ENCODE measurements at regions not wholly inside any gene's neighbourhood (a gene's known extent, or its start where the extent isn't known, plus 50 kb on each side); places are given as distances from the start of the nearest gene placed in this dataset.
"Not testable (repeated sequence)": the region's sequence is repeated elsewhere in the genome, so short reads cannot be mapped to it uniquely, and the experiment has no call there.

DNA sequence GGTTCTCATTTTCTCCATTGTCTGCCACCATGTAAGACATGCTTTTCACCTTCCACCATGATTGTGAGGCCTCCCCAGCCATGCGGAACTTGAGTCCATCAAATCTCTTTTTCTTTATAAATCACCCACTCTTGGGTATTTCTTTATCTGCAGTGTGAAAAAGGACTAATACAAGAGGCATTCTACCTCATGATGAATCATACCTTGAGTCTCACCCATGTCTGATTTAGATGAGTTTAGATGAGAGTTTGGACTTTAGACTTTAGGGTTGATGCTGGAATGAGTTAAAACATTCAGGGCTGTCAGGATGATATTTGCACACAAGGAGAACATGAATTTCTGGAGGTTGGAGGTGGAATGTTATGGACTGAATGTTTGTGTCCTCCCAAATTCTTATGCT is 545.6 kb downstream of the C6orf118 start:
- Histone ChIP-seq H3K27me3 (ENCODE audit: insufficient read depth, low read length) (no peaks in the 10 kb centered on the region), H3K9me3 (ENCODE audit: low read length) (peaks cover 5% of the 10 kb centered on the region)

DNA sequence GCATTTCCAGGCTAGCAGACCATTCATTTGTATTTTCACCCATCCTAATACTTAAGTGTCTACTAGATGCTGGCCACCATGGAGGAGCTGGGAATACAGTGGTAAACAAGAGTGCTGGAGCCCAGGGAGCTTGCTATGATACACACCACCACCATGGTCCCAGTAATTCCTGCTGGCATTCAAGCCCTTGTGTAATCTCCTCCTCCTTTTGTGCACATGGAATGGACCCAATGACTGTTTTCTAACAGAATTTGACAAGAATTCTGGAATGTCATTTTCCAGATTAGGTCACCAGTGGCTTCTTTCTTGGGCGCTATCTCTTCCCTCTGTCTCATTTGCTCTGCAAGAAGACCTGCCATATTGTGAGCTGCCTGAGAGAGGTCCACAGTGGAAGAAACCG is 552.0 kb downstream of the C6orf118 start:
- Histone ChIP-seq H3K4me3 (ENCODE audit: low read length) (no peak overlapping the region), H3K9me3 (ENCODE audit: low read length) (peaks cover 2% of the 10 kb centered on the region), H3K27me3 (ENCODE audit: insufficient read depth, low read length) (no peaks in the 10 kb centered on the region), H3K36me3 (ENCODE audit: insufficient read depth, low read length) (no peaks in the 10 kb centered on the region), H2AFZ (ENCODE audit: low read depth, low read length) (no peak overlapping the region), H3K4me1 (ENCODE audit: insufficient read depth, low read length) (peaks cover 20% of the 10 kb centered on the region)

More for the DNA sequence above, 545.6 kb downstream of the C6orf118 start:
- H3K4me3 ChIP-seq (ENCODE audit: low read length): no peak overlapping the region
- no peak overlapping the region for H2AFZ ChIP-seq (ENCODE audit: low read depth, low read length)
- H3K4me1 ChIP-seq (ENCODE audit: insufficient read depth, low read length): peaks cover 7% of the 10 kb centered on the region
- H3K36me3 ChIP-seq (ENCODE audit: insufficient read depth, low read length): no peaks in the 10 kb centered on the region

DNA sequence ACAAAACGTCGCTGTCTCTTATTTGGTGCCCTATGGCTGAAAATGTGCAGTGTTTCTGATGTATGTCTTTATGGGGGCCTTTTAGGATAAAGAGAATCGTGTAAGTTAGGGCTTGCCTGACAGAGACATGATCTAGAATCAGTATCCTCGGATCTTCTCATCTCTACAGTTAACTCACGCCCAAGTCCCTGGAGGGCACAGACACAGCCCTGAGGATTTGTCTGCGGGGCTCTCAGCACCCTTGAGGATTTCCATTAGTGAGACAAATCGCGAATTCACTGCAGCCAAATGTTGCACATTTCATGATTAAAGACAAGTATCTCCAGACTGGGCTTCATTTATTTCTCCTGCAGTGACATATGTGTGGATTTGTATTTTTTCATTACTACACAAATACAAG is 552.7 kb downstream of the C6orf118 start:
- no peaks in the 10 kb centered on the region for H3K36me3 ChIP-seq (ENCODE audit: insufficient read depth, low read length)
- H3K9me3 ChIP-seq (ENCODE audit: low read length): peaks cover 2% of the 10 kb centered on the region
- H2AFZ ChIP-seq (ENCODE audit: low read depth, low read length): peak overlapping the region; percentile 46

DNA sequence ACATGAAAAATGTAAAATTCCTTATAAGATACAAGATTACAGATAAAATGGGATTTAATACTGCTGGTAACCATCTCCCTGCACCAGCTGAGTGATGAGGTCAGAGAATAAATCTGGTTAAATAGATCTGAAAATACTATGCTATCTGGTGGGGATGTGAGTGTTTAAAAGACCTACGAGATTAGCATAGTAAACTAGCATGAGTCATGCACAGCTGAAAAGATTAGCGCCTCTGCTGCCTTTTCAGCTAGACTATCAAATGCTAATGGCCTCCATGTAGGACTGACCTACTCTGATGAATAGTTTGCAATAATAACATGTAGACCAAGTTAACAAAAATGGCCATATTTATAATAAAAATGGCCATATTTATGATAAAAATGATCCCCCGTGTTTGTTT is 553.3 kb downstream of the C6orf118 start:
- H3K9me3 ChIP-seq (ENCODE audit: low read length): peaks cover 2% of the 10 kb centered on the region
- no peaks in the 10 kb centered on the region for H3K27me3 ChIP-seq (ENCODE audit: insufficient read depth, low read length)
- H3K4me1 ChIP-seq (ENCODE audit: insufficient read depth, low read length): peaks cover 14% of the 10 kb centered on the region
- H3K36me3 ChIP-seq (ENCODE audit: insufficient read depth, low read length): no peaks in the 10 kb centered on the region
- no peak overlapping the region for H2AFZ ChIP-seq (ENCODE audit: low read depth, low read length)
- no peak overlapping the region for H3K4me3 ChIP-seq (ENCODE audit: low read length)

More for the DNA sequence above, 552.7 kb downstream of the C6orf118 start:
- Histone ChIP-seq H3K4me3 (ENCODE audit: low read length) (no peak overlapping the region), H3K4me1 (ENCODE audit: insufficient read depth, low read length) (peaks cover 15% of the 10 kb centered on the region), H3K27me3 (ENCODE audit: insufficient read depth, low read length) (no peaks in the 10 kb centered on the region)

DNA sequence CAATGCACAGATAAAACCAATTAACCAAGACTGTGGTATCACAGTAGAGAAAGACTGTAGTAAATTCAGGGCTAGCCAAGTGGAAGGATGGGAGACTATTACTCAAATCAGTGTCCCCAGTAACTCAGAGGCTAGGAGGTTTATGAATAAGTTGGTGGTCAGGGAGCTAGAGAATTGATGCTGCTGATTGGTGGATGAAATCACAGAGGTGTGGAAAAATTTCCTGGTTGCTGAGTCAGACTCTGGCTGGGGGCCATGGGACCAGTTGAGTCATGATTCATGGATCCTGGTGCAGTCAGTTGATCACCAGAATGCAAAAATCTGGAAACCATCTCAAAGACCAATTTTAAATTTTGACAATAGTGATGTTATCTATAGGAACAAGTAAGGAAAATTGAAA is 555.9 kb downstream of the C6orf118 start:
- no peak overlapping the region for H3K4me3 ChIP-seq (ENCODE audit: low read length)
- H3K27me3 ChIP-seq (ENCODE audit: insufficient read depth, low read length): no peaks in the 10 kb centered on the region
- H3K36me3 ChIP-seq (ENCODE audit: insufficient read depth, low read length): no peaks in the 10 kb centered on the region
- peaks cover 14% of the 10 kb centered on the region for H3K4me1 ChIP-seq (ENCODE audit: insufficient read depth, low read length)
- H2AFZ ChIP-seq (ENCODE audit: low read depth, low read length): no peak overlapping the region
- no peaks in the 10 kb centered on the region for H3K9me3 ChIP-seq (ENCODE audit: low read length)

DNA sequence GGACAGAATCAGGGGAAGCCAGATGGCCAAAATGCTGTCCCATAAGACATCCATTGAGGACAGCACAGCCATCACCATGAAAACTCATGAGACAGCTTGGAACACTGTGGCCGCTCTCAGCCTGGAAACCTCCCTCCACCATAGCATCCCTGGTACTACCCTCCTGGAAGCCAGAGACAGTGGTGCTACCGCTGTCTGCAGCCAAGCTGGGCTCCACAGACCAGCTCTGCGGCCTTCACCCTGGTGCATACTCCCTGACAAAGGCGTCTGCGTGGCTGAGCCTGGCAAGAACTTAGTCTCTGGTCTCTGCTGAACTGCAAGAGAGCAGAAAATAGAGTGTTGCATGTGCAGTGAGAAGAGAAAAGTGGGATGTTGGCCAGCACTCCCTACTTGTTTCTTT is 558.0 kb downstream of the C6orf118 start:
- Histone ChIP-seq H3K4me3 (ENCODE audit: low read length) (no peak overlapping the region), H3K36me3 (ENCODE audit: insufficient read depth, low read length) (no peaks in the 10 kb centered on the region), H2AFZ (ENCODE audit: low read depth, low read length) (no peak overlapping the region), H3K4me1 (ENCODE audit: insufficient read depth, low read length) (peaks cover 8% of the 10 kb centered on the region), H3K9me3 (ENCODE audit: low read length) (peaks cover 3% of the 10 kb centered on the region), H3K27me3 (ENCODE audit: insufficient read depth, low read length) (no peaks in the 10 kb centered on the region)

DNA sequence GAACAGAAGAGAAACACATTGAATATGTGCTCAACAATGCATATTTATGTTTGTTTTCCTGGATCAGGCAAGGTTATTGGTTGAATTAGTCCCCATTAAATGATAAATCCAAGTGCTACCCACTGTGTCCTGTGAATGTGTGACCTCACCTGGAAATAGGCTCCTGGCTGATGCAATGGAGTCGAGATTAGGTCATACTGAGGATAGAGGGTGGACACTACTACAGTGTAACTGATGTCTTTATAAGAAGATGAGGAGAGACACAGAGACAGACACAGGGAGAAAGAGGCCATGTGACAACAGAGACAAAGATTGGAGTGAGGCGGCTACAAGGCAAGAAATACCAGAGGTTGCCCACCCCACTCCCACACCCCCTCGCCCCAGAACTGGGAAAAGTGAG is 559.3 kb downstream of the C6orf118 start:
- Histone ChIP-seq H3K9me3 (ENCODE audit: low read length) (peaks cover 3% of the 10 kb centered on the region), H3K4me1 (ENCODE audit: insufficient read depth, low read length) (no peaks in the 10 kb centered on the region), H3K27me3 (ENCODE audit: insufficient read depth, low read length) (no peaks in the 10 kb centered on the region), H3K4me3 (ENCODE audit: low read length) (no peak overlapping the region), H3K36me3 (ENCODE audit: insufficient read depth, low read length) (no peaks in the 10 kb centered on the region), H2AFZ (ENCODE audit: low read depth, low read length) (peak overlapping the region; percentile 40)

DNA sequence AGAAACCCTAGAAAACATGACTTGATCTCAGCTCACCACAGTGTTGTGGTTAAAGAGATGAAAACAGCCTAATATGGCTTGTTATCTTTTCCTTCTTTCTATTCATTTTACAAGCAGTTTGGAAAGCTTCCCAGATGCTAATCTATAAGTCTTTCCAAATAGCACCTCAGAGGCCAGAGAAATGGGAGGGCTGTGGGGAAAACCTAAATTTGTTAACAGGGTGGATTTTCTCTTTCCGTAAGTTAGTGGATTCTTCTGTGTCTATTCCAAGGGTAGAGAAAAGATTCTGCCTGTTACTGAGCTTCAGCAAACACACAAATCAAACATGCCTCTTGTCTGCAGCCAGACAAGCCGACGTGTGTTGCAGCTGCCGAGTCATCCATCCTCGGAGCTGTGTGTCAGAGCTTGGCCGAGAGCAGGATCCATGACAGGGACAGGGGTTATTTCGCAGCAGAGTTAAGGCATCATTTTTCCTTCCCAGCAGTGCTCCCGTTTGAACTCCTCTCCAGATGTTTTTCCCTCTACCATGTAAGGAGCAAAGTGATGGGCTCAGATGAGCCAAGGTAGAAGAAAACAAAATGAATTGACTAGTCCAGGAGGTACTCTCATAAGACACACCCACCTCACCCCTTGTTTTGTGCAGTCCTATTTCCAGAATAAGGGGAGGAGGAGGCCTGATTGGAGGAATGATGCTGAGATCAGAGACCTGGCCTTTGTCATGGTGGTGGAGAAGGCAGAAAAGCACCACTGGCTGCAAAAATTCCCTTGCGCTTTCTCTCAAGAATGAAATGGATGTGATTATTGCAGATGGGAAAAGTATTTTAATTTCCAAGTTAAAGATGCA is 560.0 kb downstream of the C6orf118 start:
- Histone ChIP-seq H3K4me3 (ENCODE audit: low read length) (no peak overlapping the region), H3K4me1 (ENCODE audit: insufficient read depth, low read length) (peaks cover 1% of the 10 kb centered on the region), H3K36me3 (ENCODE audit: insufficient read depth, low read length) (no peaks in the 10 kb centered on the region), H2AFZ (ENCODE audit: low read depth, low read length) (peak overlapping the region; percentile 40), H3K27me3 (ENCODE audit: insufficient read depth, low read length) (no peaks in the 10 kb centered on the region), H3K9me3 (ENCODE audit: low read length) (peaks cover 3% of the 10 kb centered on the region)

DNA sequence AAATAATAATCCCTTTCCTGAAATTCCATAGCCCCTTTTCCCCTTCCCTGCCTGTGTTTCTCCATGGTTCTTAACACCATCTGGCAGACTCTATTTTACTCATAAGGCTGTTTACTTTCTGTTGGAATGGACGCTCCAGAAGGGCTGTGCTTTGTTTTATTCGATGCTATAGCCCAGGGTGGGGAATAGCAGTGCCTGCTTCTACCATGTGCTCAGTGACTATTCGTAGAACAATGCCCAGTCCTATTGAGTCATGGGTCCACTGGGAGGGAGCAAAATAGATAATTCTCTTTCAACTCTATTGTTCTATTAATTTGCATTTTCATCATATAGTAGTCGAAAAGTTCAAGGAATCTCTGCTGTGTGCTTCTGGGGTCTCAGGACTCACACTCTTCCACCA is 565.1 kb downstream of the C6orf118 start:
- H2AFZ ChIP-seq (ENCODE audit: low read depth, low read length): no peak overlapping the region
- no peaks in the 10 kb centered on the region for H3K27me3 ChIP-seq (ENCODE audit: insufficient read depth, low read length)
- H3K36me3 ChIP-seq (ENCODE audit: insufficient read depth, low read length): no peaks in the 10 kb centered on the region
- peaks cover 3% of the 10 kb centered on the region for H3K9me3 ChIP-seq (ENCODE audit: low read length)
- peaks cover 4% of the 10 kb centered on the region for H3K4me1 ChIP-seq (ENCODE audit: insufficient read depth, low read length)
- H3K4me3 ChIP-seq (ENCODE audit: low read length): no peak overlapping the region

DNA sequence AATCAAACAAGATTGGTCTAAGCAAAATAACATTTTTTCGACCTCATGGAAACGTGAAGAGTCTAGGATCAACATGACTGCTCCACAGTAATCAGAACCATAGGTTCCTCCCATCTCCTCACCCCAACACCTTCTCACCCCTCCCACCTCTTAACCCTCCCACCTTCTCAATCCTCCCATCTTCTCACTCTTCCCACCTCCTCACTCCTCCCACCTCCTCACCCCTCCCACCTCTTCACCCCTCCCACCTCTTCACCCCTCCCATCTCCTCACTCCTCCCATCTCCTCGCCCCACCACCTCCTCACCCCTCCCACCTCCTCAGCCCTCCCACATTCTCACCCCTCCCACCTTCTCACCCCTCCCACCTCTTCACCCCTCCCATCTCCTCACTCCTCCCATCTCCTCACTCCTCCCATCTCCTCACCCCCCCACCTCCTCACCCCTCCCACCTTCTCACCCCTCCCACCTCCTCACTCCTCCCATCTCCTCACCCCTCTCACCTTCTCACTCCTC is 567.4 kb downstream of the C6orf118 start:
- Histone ChIP-seq H3K9me3 (ENCODE audit: low read length) (peaks cover 6% of the 10 kb centered on the region), H2AFZ (ENCODE audit: low read depth, low read length) (no peak overlapping the region), H3K4me3 (ENCODE audit: low read length) (no peak overlapping the region), H3K36me3 (ENCODE audit: insufficient read depth, low read length) (no peaks in the 10 kb centered on the region), H3K27me3 (ENCODE audit: insufficient read depth, low read length) (no peaks in the 10 kb centered on the region), H3K4me1 (ENCODE audit: insufficient read depth, low read length) (peaks cover 4% of the 10 kb centered on the region)

DNA sequence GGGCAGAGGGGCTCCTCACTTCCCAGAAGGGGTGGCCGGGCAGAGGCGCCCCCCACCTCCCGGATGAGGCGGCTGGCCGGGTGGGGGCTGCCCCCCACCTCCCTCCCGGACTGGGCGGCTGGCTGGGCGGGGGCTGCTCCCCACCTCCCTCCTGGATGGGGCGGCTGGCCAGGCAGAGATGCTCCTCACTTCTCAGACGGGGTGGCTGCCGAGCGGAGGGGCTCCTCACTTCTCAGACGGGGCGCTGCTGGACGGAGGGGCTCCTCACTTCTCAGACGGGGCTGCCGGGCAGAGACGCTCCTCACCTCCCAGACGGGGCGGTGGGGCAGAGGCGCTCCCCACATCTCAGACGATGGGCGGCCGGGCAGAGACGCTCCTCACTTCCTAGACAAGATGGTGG is 573.3 kb downstream of the C6orf118 start:
- not testable (repeated sequence) for H3K4me3 ChIP-seq (ENCODE audit: low read length); H3K4me1 ChIP-seq (ENCODE audit: insufficient read depth, low read length); H3K27me3 ChIP-seq (ENCODE audit: insufficient read depth, low read length); H3K9me3 ChIP-seq (ENCODE audit: low read length); H2AFZ ChIP-seq (ENCODE audit: low read depth, low read length); H3K36me3 ChIP-seq (ENCODE audit: insufficient read depth, low read length)

DNA sequence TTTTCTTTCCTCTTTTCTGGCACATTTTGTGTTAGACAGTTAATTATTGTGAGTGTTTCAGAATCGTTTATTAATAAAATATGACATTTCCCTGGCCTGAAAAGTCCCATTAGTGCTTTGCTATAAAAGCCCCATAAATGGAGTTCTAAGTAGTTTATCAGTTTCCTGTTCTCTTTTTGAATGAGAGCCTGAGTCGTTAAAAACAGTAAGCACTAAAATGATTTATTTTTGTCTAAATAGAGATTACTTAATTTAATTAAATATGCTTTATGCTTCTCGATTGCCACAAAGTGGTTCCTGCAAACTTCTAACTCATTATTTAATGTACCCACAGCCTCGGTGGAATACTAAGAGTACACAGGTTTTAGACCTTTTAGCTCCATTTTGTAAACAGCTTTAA is 577.9 kb downstream of the C6orf118 start:
- no peaks in the 10 kb centered on the region for H3K36me3 ChIP-seq (ENCODE audit: insufficient read depth, low read length)
- no peak overlapping the region for H2AFZ ChIP-seq (ENCODE audit: low read depth, low read length)
- H3K9me3 ChIP-seq (ENCODE audit: low read length): no peaks in the 10 kb centered on the region
- H3K27me3 ChIP-seq (ENCODE audit: insufficient read depth, low read length): no peaks in the 10 kb centered on the region
- H3K4me1 ChIP-seq (ENCODE audit: insufficient read depth, low read length): no peaks in the 10 kb centered on the region
- no peak overlapping the region for H3K4me3 ChIP-seq (ENCODE audit: low read length)

DNA sequence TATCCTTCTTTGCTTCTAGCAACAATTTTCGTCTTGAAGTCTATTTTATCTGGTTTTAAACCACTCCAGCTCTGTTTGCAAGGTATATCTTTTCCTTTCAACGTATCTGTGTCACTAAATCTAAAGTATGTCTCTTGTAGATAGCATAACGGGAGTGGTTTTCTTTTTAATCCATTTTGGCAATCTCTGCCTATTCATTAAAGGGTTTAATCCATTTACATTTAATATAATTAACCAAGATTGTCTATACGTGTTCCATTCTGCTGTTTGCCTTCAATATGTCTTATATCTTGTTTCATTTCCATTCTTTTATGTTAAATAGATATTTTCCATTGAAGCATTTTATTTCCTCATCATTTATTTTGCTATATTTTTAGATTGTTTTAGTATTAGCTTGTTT is 587.9 kb downstream of the C6orf118 start:
- no peak overlapping the region for H2AFZ ChIP-seq (ENCODE audit: low read depth, low read length)
- H3K27me3 ChIP-seq (ENCODE audit: insufficient read depth, low read length): no peaks in the 10 kb centered on the region
- H3K4me3 ChIP-seq (ENCODE audit: low read length): no peak overlapping the region
- H3K4me1 ChIP-seq (ENCODE audit: insufficient read depth, low read length): no peaks in the 10 kb centered on the region
- no peaks in the 10 kb centered on the region for H3K9me3 ChIP-seq (ENCODE audit: low read length)
- no peaks in the 10 kb centered on the region for H3K36me3 ChIP-seq (ENCODE audit: insufficient read depth, low read length)

DNA sequence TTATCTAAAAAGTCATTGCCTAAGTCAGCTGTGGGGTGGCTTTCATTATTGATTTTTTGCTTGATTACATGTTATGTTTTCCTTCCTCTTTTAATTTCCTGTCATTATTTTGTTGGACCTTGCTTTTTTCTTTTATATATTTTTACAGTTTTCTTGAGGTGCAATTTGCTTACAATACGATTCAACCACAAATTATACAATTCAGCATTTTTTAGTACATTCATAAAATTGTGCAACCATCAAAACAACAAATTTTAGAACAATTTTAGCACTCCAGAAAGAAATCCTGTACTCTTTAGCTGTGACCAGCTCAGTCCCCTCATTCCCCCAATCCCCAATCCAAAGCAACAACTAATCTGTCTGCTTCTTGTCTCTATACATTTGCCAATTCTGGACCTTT is 608.9 kb downstream of the C6orf118 start:
- Histone ChIP-seq H3K4me1 (ENCODE audit: insufficient read depth, low read length) (peaks cover 8% of the 10 kb centered on the region), H3K9me3 (ENCODE audit: low read length) (no peaks in the 10 kb centered on the region), H3K36me3 (ENCODE audit: insufficient read depth, low read length) (no peaks in the 10 kb centered on the region), H3K4me3 (ENCODE audit: low read length) (no peak overlapping the region), H3K27me3 (ENCODE audit: insufficient read depth, low read length) (no peaks in the 10 kb centered on the region), H2AFZ (ENCODE audit: low read depth, low read length) (no peak overlapping the region)

Measured in neuron (in vitro differentiated cells).